Stimulated activated naive CD8-positive, alpha-beta T cell treated with anti-CD3 and anti-CD28 coated beads, Interleukin-15, amount 100 ng/mL, for 72 hours (primary cell): ENCODE measurements at regions not wholly inside any gene's neighbourhood (a gene's known extent, or its start where the extent isn't known, plus 50 kb on each side); places are given as distances from the start of the nearest gene placed in this dataset.

Experiments used
- ATAC-seq: fragments of 150-1000 bp; cut with Tn5 transposase; 2 replicates; pipeline ENCODE4 v1.10.0; 2021; ENCODE audit warnings: mild to moderate bottlenecking, moderate library complexity
- DNase-seq, 2 donors: peaks; one replicate each; pipeline ENCODE4 v3.0.0; 2021 to 2022
- H3K27ac Mint-ChIP-seq, 2 donors: one replicate each; pipeline ENCODE4 v1.8.0; 2022; ENCODE audit warnings: mild to moderate bottlenecking in 2 of 2, mixed read lengths in 2 of 2, moderate library complexity in 2 of 2
- H3K27me3 Mint-ChIP-seq: one replicate; pipeline ENCODE4 v1.8.0; 2022; ENCODE audit warnings: mixed read lengths
- H3K4me1 Mint-ChIP-seq: one replicate; pipeline ENCODE4 v1.8.0; 2022; ENCODE audit warnings: mild to moderate bottlenecking, mixed read lengths
- H3K4me3 Mint-ChIP-seq, 2 donors: one replicate each; pipeline ENCODE4 v1.8.0; 2022; ENCODE audit warnings: mild to moderate bottlenecking in 2 of 2, mixed read lengths in 2 of 2, moderate library complexity in 1 of 2
- H3K9me3 Mint-ChIP-seq, 2 donors: one replicate each; pipeline ENCODE4 v1.8.0; 2022; ENCODE audit warnings: mixed read lengths in 2 of 2

DNA sequence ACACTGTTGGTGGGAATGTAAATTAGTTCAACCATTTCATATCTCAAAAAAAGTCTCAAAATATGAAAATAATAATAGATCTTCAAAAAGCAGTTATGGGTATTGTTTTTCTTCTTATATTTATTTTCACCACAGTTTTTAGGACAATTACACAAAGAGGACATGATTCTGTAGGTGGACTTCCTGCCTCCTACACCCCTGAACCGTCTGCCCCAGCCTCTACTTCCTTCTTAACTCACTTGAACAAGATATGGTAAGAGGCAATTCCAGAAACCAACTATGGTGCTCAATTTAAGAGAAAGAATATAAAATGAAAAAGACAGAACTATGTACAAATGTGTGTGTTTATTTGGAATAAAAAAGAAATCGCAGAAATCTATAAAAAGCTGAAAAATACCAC lies 74.1 kb upstream of the MON1B start:
- DNase-seq (no peak), ATAC-seq (no peak)
- H3K9me3 Mint-ChIP-seq = no peaks in the 10 kb centered on the region
- no peak overlapping the region for H3K27ac Mint-ChIP-seq
- H3K4me1 Mint-ChIP-seq = no peaks in the 10 kb centered on the region
- H3K4me3 Mint-ChIP-seq = no peak overlapping the region
- H3K27me3 Mint-ChIP-seq = peaks cover 13% of the 10 kb centered on the region

DNA sequence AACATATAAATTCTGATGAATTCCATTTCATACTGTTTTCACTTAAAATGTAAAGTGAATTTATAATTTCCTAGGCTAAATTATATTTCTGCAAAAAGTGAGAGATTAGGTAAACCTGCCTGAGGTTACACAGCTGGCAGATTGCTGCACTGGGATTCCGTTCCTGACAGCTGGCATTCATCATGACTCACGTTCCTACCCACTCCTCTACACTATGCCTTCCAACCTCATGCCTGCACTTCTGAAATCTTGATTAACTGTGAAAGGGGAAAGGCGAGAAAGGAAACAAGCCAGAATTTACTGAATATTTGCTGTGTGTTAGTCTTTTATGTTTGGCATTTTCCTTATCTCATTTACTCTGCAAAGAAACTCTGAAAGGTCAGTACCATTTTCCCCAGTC lies 73.3 kb upstream of the MON1B start:
- Mint-ChIP-seq H3K9me3 (no peaks in the 10 kb centered on the region), H3K4me3 (no peak overlapping the region), H3K27me3 (peaks cover 13% of the 10 kb centered on the region), H3K4me1 (no peaks in the 10 kb centered on the region), H3K27ac (no peak overlapping the region)
- no peak for ATAC-seq
- DNase-seq = no peak

DNA sequence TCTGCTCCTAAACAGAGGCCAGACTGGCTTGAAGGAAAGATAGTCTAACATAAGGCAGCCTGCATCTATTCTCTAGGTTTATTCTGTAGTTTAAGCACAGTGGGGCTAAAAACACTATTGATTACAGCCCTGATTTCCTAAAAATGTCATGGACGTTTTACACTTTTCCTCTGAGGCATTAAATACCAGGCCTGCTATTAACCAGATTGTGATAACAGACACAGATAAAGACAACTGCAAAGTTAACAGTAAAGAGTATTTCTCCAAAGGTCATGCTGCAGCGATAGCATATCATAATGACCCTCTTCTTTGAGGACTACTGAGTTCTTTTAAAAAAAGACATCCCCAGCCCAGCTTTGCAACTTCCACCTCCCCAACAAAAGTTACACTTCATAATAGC lies 59.6 kb upstream of the MON1B start:
- Mint-ChIP-seq H3K4me1 (no peaks in the 10 kb centered on the region), H3K27ac (no peak overlapping the region), H3K9me3 (peaks cover 0 to 5% of the 10 kb centered on the region in 2 donors), H3K4me3 (no peak overlapping the region), H3K27me3 (no peaks in the 10 kb centered on the region)
- ATAC-seq (no peak), DNase-seq (no peak)

DNA sequence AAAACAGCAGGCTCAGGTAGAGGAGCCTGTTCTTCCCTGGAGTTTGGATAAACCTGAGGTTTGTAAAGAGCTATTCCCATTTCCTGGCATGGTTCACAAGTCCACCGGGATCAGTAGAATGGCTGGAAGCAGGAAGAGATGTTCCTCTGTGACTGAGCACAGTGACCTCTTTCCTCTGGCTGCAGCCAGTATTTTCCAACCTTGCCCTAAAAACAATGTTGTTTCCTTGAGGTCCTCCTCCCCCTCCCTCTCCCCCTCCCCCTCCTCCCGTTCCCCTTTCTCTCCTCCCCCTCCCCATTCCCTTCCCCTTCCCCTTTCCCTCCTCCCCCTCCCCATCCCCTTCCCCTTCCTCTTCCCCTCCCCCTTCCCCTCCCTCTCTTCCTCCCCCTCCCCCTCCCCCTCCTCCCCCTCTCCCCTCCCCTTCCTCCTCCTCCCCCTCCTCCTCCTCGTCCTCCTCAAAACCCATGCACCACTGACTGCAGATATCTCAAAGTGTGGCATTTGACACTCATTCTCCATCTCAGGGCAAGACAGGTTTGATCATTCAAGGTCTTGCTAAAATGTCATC lies 58.9 kb upstream of the MON1B start:
- Mint-ChIP-seq H3K4me1 (no peaks in the 10 kb centered on the region), H3K27ac (no peak overlapping the region), H3K4me3 (no peak overlapping the region), H3K27me3 (no peaks in the 10 kb centered on the region), H3K9me3 (peaks cover 0 to 5% of the 10 kb centered on the region in 2 donors)
- DNase-seq (no peak), ATAC-seq (no peak)

DNA sequence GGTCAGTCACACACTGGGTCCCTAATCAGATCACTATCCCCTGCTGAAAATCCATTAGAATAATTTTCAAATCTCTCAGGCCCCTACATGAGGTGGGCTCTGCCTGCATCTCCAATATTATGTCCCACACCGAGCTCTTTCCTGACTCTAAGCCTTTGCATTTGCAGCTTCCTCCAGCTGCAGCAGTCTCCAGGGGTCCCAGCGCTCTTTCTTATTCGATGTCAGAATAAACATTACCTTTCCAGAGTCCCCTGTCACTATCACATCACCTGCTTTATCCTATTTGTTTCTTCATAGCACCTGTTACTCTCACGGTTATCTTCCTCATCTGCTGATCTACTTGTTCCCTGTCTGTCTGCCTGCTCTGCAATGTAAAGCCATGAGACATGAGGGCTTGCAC lies 57.3 kb upstream of the MON1B start:
- DNase-seq = no peak

DNA sequence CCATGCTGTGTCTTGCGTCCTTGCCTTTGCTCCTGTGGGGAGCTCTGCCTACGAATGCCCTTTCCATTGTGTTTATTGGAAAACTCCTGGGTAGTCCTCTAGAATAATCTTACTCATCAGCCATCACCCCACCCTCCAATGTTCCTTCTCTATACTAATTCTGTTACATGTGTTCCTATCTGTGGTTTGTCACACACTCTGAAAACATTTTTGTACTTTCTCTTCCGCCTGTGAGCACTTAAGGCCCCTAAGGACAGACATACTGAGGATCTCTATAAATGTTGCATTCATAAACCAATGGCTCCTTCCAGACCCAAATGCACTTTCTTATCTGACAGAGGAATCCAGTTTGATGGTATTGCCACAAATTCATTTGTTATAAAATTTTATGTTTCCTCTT lies 53.9 kb upstream of the MON1B start:
- Mint-ChIP-seq H3K27me3 (peaks cover 8% of the 10 kb centered on the region), H3K4me1 (no peaks in the 10 kb centered on the region), H3K4me3 (no peak overlapping the region), H3K27ac (no peak overlapping the region), H3K9me3 (no peaks in the 10 kb centered on the region)
- ATAC-seq (no peak), DNase-seq (no peak)

More for the DNA sequence above, 57.3 kb upstream of the MON1B start:
- H3K4me3 Mint-ChIP-seq = no peak overlapping the region
- no peaks in the 10 kb centered on the region for H3K27me3 Mint-ChIP-seq
- no peaks in the 10 kb centered on the region for H3K9me3 Mint-ChIP-seq
- H3K4me1 Mint-ChIP-seq = no peaks in the 10 kb centered on the region
- ATAC-seq = no peak
- H3K27ac Mint-ChIP-seq = no peak overlapping the region
